A549 (cell line): ENCODE measurements at regions not wholly inside any gene's neighbourhood (a gene's known extent, or its start where the extent isn't known, plus 50 kb on each side); places are given as distances from the start of the nearest gene placed in this dataset.

Source experiments
- ATAC-seq, 2 experiments: fragments of 200-7000 bp in 1 of 2; fragments of >200 bp in 1 of 2; cut with Nextera tagmentation in 1 of 2; cut with Tn5 transposase in 1 of 2; 3 replicates each; pipeline versions ENCODE4 v1.8.0 to v1.9.1; 2018 to 2020; ENCODE audit warnings: mild to moderate bottlenecking in 1 of 2, moderate library complexity in 1 of 2
- CTCF ChIA-PET: fragments of 300-600 bp; sonication (Branson Sonifier 250); formaldehyde crosslinking; extraction: SDS; loops from one replicate; lab custom pipeline; 2021; ENCODE audit warnings: antibody characterized with exemption, inconsistent platforms; lab: Yijun Ruan, JAX
- POLR2A ChIA-PET: fragments of 350-600 bp; formaldehyde crosslinking; extraction: SDS; loops from one replicate; lab custom pipeline; 2021; ENCODE audit warnings: antibody characterized with exemption, inconsistent platforms; lab: Yijun Ruan, JAX
- DNase-seq, 2 experiments: peaks; one replicate each; pipeline versions ENCODE4 v3.0.0 to v3.0.0-alpha.2; 2011 to 2016; ENCODE audit warnings: low read depth in 1 of 2, low spot score in 1 of 2
- FAIRE-seq: peaks from 2 replicates; lab custom pipeline; 2011; peaks lifted over from hg19 to GRCh38; lab: Jason Lieb, UNC
- H3K27ac ChIP-seq, 2 experiments: fragments of >200 bp; sonication (Bioruptor Twin); formaldehyde crosslinking; 3 replicates each; pipeline ENCODE4 v1.5.1; 2016 to 2017
- H3K4me1 ChIP-seq: fragments of >200 bp; sonication (Bioruptor Twin); formaldehyde crosslinking; 3 replicates; pipeline ENCODE4 v1.6.1; 2016
- H3K4me2 ChIP-seq: fragments of >200 bp; sonication (Bioruptor Twin); formaldehyde crosslinking; 3 replicates; pipeline ENCODE4 v1.6.1; 2016
- H3K4me3 ChIP-seq: fragments of >200 bp; sonication (Bioruptor Twin); formaldehyde crosslinking; 3 replicates; pipeline ENCODE4 v1.5.1; 2016
- H3K9me3 ChIP-seq: fragments of >200 bp; sonication (Bioruptor Twin); formaldehyde crosslinking; 3 replicates; pipeline ENCODE4 v1.6.1; 2016
- ATOH8 ChIP-seq: fragments of 250-450 bp; sonication (Bioruptor Pico); IDR thresholded peaks from 2 replicates; pipeline ENCODE4 v1.5.0; 2020; ENCODE audit warnings: low read depth, mild to moderate bottlenecking, moderate library complexity
- BHLHE40 ChIP-seq: IDR thresholded peaks from 2 replicates; pipeline ENCODE4 v1.6.1; 2012; ENCODE audit warnings: low read depth, low read length, inconsistent platforms
- CBX2 ChIP-seq: fragments of 200-600 bp; sonication (generic); IDR thresholded peaks from 2 replicates; pipeline ENCODE4 v1.6.1; 2016; ENCODE audit warnings: low read depth, mild to moderate bottlenecking, borderline replicate concordance
- CBX8 ChIP-seq: fragments of 200-600 bp; sonication (generic); IDR thresholded peaks from 2 replicates; pipeline ENCODE4 v1.6.1; 2016
- EP300 ChIP-seq, 2 experiments: fragments of >200 bp; sonication (Bioruptor Twin); formaldehyde crosslinking; IDR thresholded peaks; 2 replicates in 1 of 2; 3 replicates in 1 of 2; pipeline ENCODE4 v1.6.1; 2016 to 2017
- ESRRA ChIP-seq: fragments of 150-350 bp; IDR thresholded peaks from 2 replicates; pipeline ENCODE4 v1.6.1; 2014; ENCODE audit warnings: mild to moderate bottlenecking, low read length, borderline replicate concordance
- FOSL2 ChIP-seq, 2 experiments: fragments of 450-650 bp in 1 of 2; fragments of >200 bp in 1 of 2; sonication (Bioruptor Twin) in 1 of 2; formaldehyde crosslinking; IDR thresholded peaks; 2 replicates each; pipeline versions ENCODE4 v1.5.0 to v1.6.1; 2016 to 2020; ENCODE audit warnings: mild to moderate bottlenecking in 1 of 2, moderate library complexity in 1 of 2
- HDAC2 ChIP-seq: fragments of 200-600 bp; sonication (generic); IDR thresholded peaks from 2 replicates; pipeline ENCODE4 v1.6.1; 2016
- JUN ChIP-seq, 2 experiments: fragments of >200 bp; sonication (Bioruptor Twin); formaldehyde crosslinking; IDR thresholded peaks; 2 replicates in 1 of 2; 3 replicates in 1 of 2; pipeline ENCODE4 v1.6.1; 2016 to 2017
- MAX ChIP-seq: IDR thresholded peaks from 2 replicates; pipeline ENCODE4 v1.6.1; 2012
- MYC ChIP-seq: IDR thresholded peaks from 2 replicates; pipeline ENCODE4 v1.6.1; 2012; ENCODE audit warnings: mild to moderate bottlenecking, inconsistent platforms, low read length, improper control_type of control experiment, borderline replicate concordance
- NPAS2 ChIP-seq: fragments of 250-450 bp; sonication (Bioruptor Pico); IDR thresholded peaks from 2 replicates; pipeline ENCODE4 v1.8.0; 2022; ENCODE audit warnings: mild to moderate bottlenecking, moderate library complexity, borderline replicate concordance
- RAD21 ChIP-seq, 2 experiments: fragments of >200 bp in 1 of 2; sonication (Bioruptor Twin) in 1 of 2; formaldehyde crosslinking in 1 of 2; IDR thresholded peaks in 1 of 2; conservative IDR thresholded peaks in 1 of 2; 2 replicates in 1 of 2; 3 replicates in 1 of 2; pipeline ENCODE4 v1.6.1; 2012 to 2018; ENCODE audit warnings: inconsistent platforms in 1 of 2
- WGBS: methylation state at CpG from one replicate; pipeline ENCODE4 v1.1.6; 2017; ENCODE audit errors: missing lambda C conversion rate; 5-methylcytosine and 5-hydroxymethylcytosine counted together
- TF ChIP-seq, protein P1 (sequence below): fragments of >200 bp; sonication (Bioruptor Twin); formaldehyde crosslinking; IDR thresholded peaks from 3 replicates; pipeline ENCODE4 v1.6.1; 2016
- TF ChIP-seq, protein P2 (sequence below): fragments of >200 bp; sonication (Bioruptor Twin); formaldehyde crosslinking; IDR thresholded peaks from 3 replicates; pipeline ENCODE4 v1.5.1; 2016
- TF ChIP-seq, protein P3 (sequence below): fragments of 450-650 bp; IDR thresholded peaks from 2 replicates; pipeline ENCODE4 v1.6.1; 2014; ENCODE audit warnings: antibody characterized with exemption
- TF ChIP-seq, protein P4 (sequence below): fragments of 200-600 bp; sonication (generic); IDR thresholded peaks from 2 replicates; pipeline ENCODE4 v1.6.1; 2016; ENCODE audit warnings: antibody characterized with exemption, mild to moderate bottlenecking, moderate library complexity

DNA sequence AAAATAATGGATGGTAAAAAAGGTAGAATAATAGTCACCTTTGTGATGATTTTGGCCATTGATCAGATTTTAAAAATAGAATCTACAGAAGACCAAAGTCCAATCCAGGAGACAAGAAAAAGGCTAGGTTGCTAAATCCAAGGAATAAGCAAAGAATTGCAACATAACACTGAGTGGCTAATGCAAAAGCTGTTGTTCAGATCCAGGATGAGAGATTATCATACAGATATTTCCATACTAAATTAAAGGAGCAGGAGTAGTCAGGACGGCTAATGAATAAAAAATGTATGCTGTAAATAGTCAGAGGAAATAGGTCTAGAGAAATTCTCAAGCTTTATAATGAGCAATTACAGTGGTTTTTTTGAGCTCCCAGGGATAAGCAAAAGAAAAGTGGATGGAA, 745.9 kb upstream of the ACVR2A start:
- ChIA-PET POLR2A (no interaction called here), CTCF (interaction anchor here (1.5 kb wide), 1 partner anchor 16 kb away, joined by 4 read pairs; no protein-coding TSS in a partner anchor)
- 0% methylated on average over 1 of the region's 1 CpG for WGBS
- no peak for DNase-seq
- Histone ChIP-seq H3K4me2 (no peak overlapping the region), H3K4me1 (no peaks in the 10 kb centered on the region)
- TF ChIP-seq JUN (IDR thresholded peaks at IDR 0.05) (no peak), HDAC2 (no peak), MAX (no peak), EP300 (IDR thresholded peaks at IDR 0.05) (no peak), MYC (no peak), CBX8 (no peak), RAD21 (conservative IDR thresholded peaks at IDR 0.05 in 1 of 2, IDR thresholded peaks at IDR 0.05 in 1 of 2) (no peak)
- TF ChIP-seq, protein P1, sequence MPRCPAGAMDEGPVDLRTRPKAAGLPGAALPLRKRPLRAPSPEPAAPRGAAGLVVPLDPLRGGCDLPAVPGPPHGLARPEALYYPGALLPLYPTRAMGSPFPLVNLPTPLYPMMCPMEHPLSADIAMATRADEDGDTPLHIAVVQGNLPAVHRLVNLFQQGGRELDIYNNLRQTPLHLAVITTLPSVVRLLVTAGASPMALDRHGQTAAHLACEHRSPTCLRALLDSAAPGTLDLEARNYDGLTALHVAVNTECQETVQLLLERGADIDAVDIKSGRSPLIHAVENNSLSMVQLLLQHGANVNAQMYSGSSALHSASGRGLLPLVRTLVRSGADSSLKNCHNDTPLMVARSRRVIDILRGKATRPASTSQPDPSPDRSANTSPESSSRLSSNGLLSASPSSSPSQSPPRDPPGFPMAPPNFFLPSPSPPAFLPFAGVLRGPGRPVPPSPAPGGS: no peak
- TF ChIP-seq, protein P2, sequence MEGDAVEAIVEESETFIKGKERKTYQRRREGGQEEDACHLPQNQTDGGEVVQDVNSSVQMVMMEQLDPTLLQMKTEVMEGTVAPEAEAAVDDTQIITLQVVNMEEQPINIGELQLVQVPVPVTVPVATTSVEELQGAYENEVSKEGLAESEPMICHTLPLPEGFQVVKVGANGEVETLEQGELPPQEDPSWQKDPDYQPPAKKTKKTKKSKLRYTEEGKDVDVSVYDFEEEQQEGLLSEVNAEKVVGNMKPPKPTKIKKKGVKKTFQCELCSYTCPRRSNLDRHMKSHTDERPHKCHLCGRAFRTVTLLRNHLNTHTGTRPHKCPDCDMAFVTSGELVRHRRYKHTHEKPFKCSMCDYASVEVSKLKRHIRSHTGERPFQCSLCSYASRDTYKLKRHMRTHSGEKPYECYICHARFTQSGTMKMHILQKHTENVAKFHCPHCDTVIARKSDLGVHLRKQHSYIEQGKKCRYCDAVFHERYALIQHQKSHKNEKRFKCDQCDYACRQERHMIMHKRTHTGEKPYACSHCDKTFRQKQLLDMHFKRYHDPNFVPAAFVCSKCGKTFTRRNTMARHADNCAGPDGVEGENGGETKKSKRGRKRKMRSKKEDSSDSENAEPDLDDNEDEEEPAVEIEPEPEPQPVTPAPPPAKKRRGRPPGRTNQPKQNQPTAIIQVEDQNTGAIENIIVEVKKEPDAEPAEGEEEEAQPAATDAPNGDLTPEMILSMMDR: no peak
- TF ChIP-seq, protein P3, sequence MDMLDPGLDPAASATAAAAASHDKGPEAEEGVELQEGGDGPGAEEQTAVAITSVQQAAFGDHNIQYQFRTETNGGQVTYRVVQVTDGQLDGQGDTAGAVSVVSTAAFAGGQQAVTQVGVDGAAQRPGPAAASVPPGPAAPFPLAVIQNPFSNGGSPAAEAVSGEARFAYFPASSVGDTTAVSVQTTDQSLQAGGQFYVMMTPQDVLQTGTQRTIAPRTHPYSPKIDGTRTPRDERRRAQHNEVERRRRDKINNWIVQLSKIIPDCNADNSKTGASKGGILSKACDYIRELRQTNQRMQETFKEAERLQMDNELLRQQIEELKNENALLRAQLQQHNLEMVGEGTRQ: no peak
- TF ChIP-seq, all 56 proteins: peak for 0
- no peak overlapping the region for H3K27ac ChIP-seq
- ATAC-seq (no peak), FAIRE-seq (no peak)
- no peak overlapping the region for H3K4me3 ChIP-seq
- H3K9me3 ChIP-seq: no peaks in the 10 kb centered on the region

- H3K9me3 ChIP-seq: no peaks in the 10 kb centered on the region
- no peak for FAIRE-seq
- DNase-seq: no peak
- no peak overlapping the region for H3K4me3 ChIP-seq
- no peaks in the 10 kb centered on the region for H3K4me1 ChIP-seq
- no peak for ATAC-seq
- CTCF ChIA-PET: no interaction called here
- POLR2A ChIA-PET: no interaction called here
- no peak overlapping the region for H3K4me2 ChIP-seq
- TF ChIP-seq, protein P4, sequence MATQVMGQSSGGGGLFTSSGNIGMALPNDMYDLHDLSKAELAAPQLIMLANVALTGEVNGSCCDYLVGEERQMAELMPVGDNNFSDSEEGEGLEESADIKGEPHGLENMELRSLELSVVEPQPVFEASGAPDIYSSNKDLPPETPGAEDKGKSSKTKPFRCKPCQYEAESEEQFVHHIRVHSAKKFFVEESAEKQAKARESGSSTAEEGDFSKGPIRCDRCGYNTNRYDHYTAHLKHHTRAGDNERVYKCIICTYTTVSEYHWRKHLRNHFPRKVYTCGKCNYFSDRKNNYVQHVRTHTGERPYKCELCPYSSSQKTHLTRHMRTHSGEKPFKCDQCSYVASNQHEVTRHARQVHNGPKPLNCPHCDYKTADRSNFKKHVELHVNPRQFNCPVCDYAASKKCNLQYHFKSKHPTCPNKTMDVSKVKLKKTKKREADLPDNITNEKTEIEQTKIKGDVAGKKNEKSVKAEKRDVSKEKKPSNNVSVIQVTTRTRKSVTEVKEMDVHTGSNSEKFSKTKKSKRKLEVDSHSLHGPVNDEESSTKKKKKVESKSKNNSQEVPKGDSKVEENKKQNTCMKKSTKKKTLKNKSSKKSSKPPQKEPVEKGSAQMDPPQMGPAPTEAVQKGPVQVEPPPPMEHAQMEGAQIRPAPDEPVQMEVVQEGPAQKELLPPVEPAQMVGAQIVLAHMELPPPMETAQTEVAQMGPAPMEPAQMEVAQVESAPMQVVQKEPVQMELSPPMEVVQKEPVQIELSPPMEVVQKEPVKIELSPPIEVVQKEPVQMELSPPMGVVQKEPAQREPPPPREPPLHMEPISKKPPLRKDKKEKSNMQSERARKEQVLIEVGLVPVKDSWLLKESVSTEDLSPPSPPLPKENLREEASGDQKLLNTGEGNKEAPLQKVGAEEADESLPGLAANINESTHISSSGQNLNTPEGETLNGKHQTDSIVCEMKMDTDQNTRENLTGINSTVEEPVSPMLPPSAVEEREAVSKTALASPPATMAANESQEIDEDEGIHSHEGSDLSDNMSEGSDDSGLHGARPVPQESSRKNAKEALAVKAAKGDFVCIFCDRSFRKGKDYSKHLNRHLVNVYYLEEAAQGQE: no peak
- H3K27ac ChIP-seq: no peak overlapping the region
These were observed 747.1 kb upstream of the ACVR2A start for GRCh38 chr2:147097747-147098146.

DNA sequence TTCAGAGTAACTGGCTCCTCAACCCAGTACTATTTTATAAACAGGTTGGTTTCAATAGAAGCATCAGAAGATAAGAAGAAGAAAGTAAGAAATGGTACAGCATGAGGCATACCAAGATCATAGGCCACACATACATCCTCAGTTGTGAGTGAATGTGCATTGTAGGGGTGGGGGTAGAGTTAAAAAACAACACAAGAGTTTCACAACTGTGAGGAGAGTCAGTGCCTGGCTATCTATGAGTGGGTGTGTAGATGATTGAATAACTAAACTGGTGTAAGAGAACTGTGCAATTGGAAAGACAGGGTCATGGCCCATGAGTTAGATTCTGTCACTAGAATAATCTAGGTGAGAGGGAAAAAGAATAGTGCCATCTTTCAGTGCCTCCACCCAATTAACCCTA, 748.2 kb upstream of the ACVR2A start:
- no peak for FAIRE-seq
- ChIA-PET POLR2A (no interaction called here), CTCF (no interaction called here)
- H3K4me2 ChIP-seq: no peak overlapping the region
- no peak overlapping the region for H3K4me3 ChIP-seq
- no peak for ATAC-seq
- no peak for TF ChIP-seq CBX2
- no peak for TF ChIP-seq MAX
- no peak for TF ChIP-seq ESRRA
- no peak for TF ChIP-seq FOSL2 (IDR thresholded peaks at IDR 0.05)
- no peak for TF ChIP-seq FOSL2 (CRISPR knock-in tag; IDR thresholded peaks at IDR 0.05)
- TF ChIP-seq BHLHE40: no peak
- TF ChIP-seq, protein P2: no peak
- no peak for TF ChIP-seq ATOH8 (CRISPR knock-in tag)
- TF ChIP-seq NPAS2 (CRISPR knock-in tag): no peak
- H3K27ac ChIP-seq: no peak overlapping the region
- DNase-seq: no peak
- H3K9me3 ChIP-seq: no peaks in the 10 kb centered on the region
- H3K4me1 ChIP-seq: no peaks in the 10 kb centered on the region
